MCF 10A (cell line): ENCODE measurements at regions not wholly inside any gene's neighbourhood (a gene's known extent, or its start where the extent isn't known, plus 50 kb on each side); places are given as distances from the start of the nearest gene placed in this dataset.

ENCODE experiments used
- BruUV-seq: library from RNA; stranded (reverse); fragments of 400-500 nt; replicated peaks from 2 replicates; lab custom pipeline; 2021; lab: Mats Ljungman, UMichigan
- CTCF ChIA-PET: fragments of 300-600 bp; sonication (Branson Sonifier 250); formaldehyde crosslinking; extraction: SDS; loops from one replicate; lab custom pipeline; 2021; ENCODE audit warnings: antibody characterized with exemption, inconsistent platforms; lab: Yijun Ruan, JAX
- POLR2A ChIA-PET: fragments of 300-600, 350-650 bp; sonication (Branson Sonifier 250); formaldehyde crosslinking; extraction: SDS; loops from one replicate; lab custom pipeline; 2020; ENCODE audit warnings: antibody characterized with exemption, inconsistent platforms; lab: Yijun Ruan, JAX
- DNase-seq: peaks from one replicate; pipeline ENCODE4 v3.0.0-alpha.2; 2018; ENCODE audit not compliant: unreplicated experiment
- H3K27ac Mint-ChIP-seq: one replicate; pipeline ENCODE4 v1.8.0; 2022; ENCODE audit warnings: mild to moderate bottlenecking, low read depth, mixed read lengths; ENCODE audit not compliant: unreplicated experiment
- H3K27me3 Mint-ChIP-seq: one replicate; pipeline ENCODE4 v1.8.0; 2022; ENCODE audit warnings: mixed read lengths; ENCODE audit not compliant: insufficient read depth, unreplicated experiment
- H3K36me3 Mint-ChIP-seq: one replicate; pipeline ENCODE4 v1.8.0; 2022; ENCODE audit warnings: mild to moderate bottlenecking, moderate library complexity, mixed read lengths; ENCODE audit not compliant: insufficient read depth, unreplicated experiment
- H3K4me1 Mint-ChIP-seq: one replicate; pipeline ENCODE4 v1.8.0; 2022; ENCODE audit warnings: mixed read lengths; ENCODE audit not compliant: insufficient read depth, unreplicated experiment
- H3K4me3 Mint-ChIP-seq: one replicate; pipeline ENCODE4 v1.8.0; 2022; ENCODE audit warnings: mild to moderate bottlenecking, moderate library complexity, mixed read lengths; ENCODE audit not compliant: unreplicated experiment
- H3K9me3 Mint-ChIP-seq: one replicate; pipeline ENCODE4 v1.8.0; 2022; ENCODE audit warnings: mixed read lengths; ENCODE audit not compliant: unreplicated experiment
- CTCF ChIP-seq: fragments of 200-600 bp; IDR thresholded peaks from one replicate; pipeline ENCODE4 v1.8.0; 2022; ENCODE audit warnings: antibody characterized with exemption, mild to moderate bottlenecking; ENCODE audit not compliant: unreplicated experiment
- intact Hi-C: fragments of 100-400 bp; cut with micrococcal nuclease; formaldehyde crosslinking; loops from 2 replicates; pipeline ENCODE4 v1.14.1; 2022

GRCh38 chr13:62309904-62310303 is 894.3 kb upstream of the PCDH20 start:
- ChIA-PET CTCF (no interaction called here), POLR2A (no interaction called here)
- intact Hi-C loops: no loop called here
- Mint-ChIP-seq H3K27me3 (no peaks in the 10 kb centered on the region), H3K27ac (no peak overlapping the region), H3K4me1 (no peaks in the 10 kb centered on the region), H3K9me3 (peaks cover 5% of the 10 kb centered on the region), H3K36me3 (no peaks in the 10 kb centered on the region), H3K4me3 (no peak overlapping the region)
- DNase-seq: no peak
- no peak for TF ChIP-seq CTCF
- no TSS peak for BruUV-seq

- no peaks in the 10 kb centered on the region for H3K9me3 Mint-ChIP-seq
- intact Hi-C loops: no loop called here
- TF ChIP-seq CTCF: no peak
- H3K36me3 Mint-ChIP-seq: no peaks in the 10 kb centered on the region
- ChIA-PET CTCF (interaction anchor here (0.6 kb wide), 1 partner anchor 1641 kb away, joined by 4 read pairs; no protein-coding TSS in a partner anchor), POLR2A (no interaction called here)
- H3K27ac Mint-ChIP-seq: no peak overlapping the region
- no TSS peak for BruUV-seq
- no peak overlapping the region for H3K4me3 Mint-ChIP-seq
- H3K27me3 Mint-ChIP-seq: no peaks in the 10 kb centered on the region
- DNase-seq: no peak
- no peaks in the 10 kb centered on the region for H3K4me1 Mint-ChIP-seq
Observed at GRCh38 chr13:62305756-62306155, 890.1 kb upstream of the PCDH20 start.

GRCh38 chr13:62302341-62302740 is 886.7 kb upstream of the PCDH20 start:
- BruUV-seq: no TSS peak
- H3K4me1 Mint-ChIP-seq: no peaks in the 10 kb centered on the region
- ChIA-PET CTCF (no interaction called here), POLR2A (no interaction called here)
- no peaks in the 10 kb centered on the region for H3K36me3 Mint-ChIP-seq
- intact Hi-C loops: no loop called here
- TF ChIP-seq CTCF: no peak
- no peaks in the 10 kb centered on the region for H3K27me3 Mint-ChIP-seq
- DNase-seq: no peak
- no peak overlapping the region for H3K4me3 Mint-ChIP-seq
- no peak overlapping the region for H3K27ac Mint-ChIP-seq
- no peaks in the 10 kb centered on the region for H3K9me3 Mint-ChIP-seq

GRCh38 chr13:62299988-62300387 is 884.3 kb upstream of the PCDH20 start:
- Mint-ChIP-seq H3K27ac (no peak overlapping the region), H3K9me3 (no peaks in the 10 kb centered on the region), H3K4me3 (no peak overlapping the region), H3K27me3 (no peaks in the 10 kb centered on the region), H3K36me3 (no peaks in the 10 kb centered on the region), H3K4me1 (no peaks in the 10 kb centered on the region)
- no peak for TF ChIP-seq CTCF
- ChIA-PET POLR2A (no interaction called here), CTCF (no interaction called here)
- DNase-seq: no peak
- intact Hi-C loops: no loop called here
- BruUV-seq: no TSS peak
